ENCODE measurements at regions not wholly inside any gene's neighbourhood (a gene's known extent, or its start where the extent isn't known, plus 50 kb on each side); places are given as distances from the start of the nearest gene placed in this dataset.

GRCh38 chr18:44624052-44624451, 56.6 kb upstream of the SETBP1 start:
- DNase-seq (ENCODE audit: insufficient read length, low spot score) (no peak), FAIRE-seq (no peak)
- no peak for TF ChIP-seq CTCF (IDR thresholded peaks at IDR 0.05; ENCODE audit: insufficient read depth, missing control alignments)

GRCh38 chr18:44625386-44625785, 55.3 kb upstream of the SETBP1 start:
- FAIRE-seq (no peak), DNase-seq (ENCODE audit: insufficient read length, low spot score) (no peak)
- TF ChIP-seq CTCF (IDR thresholded peaks at IDR 0.05; ENCODE audit: insufficient read depth, missing control alignments): no peak

- FAIRE-seq (no peak), DNase-seq (ENCODE audit: insufficient read length, low spot score) (no peak)
- no peak for TF ChIP-seq CTCF (IDR thresholded peaks at IDR 0.05; ENCODE audit: insufficient read depth, missing control alignments)
Measured at GRCh38 chr18:44626236-44626635, 54.5 kb upstream of the SETBP1 start.

GRCh38 chr18:44626807-44627206, 53.9 kb upstream of the SETBP1 start:
- no peak for TF ChIP-seq CTCF (IDR thresholded peaks at IDR 0.05; ENCODE audit: insufficient read depth, missing control alignments)
- FAIRE-seq (no peak), DNase-seq (ENCODE audit: insufficient read length, low spot score) (no peak)

- no peak for DNase-seq (ENCODE audit: insufficient read length, low spot score)
- no peak for TF ChIP-seq CTCF (IDR thresholded peaks at IDR 0.05; ENCODE audit: insufficient read depth, missing control alignments)
- FAIRE-seq: no peak
Measured at GRCh38 chr18:44627280-44627679, 53.4 kb upstream of the SETBP1 start.

- no peak for TF ChIP-seq CTCF (IDR thresholded peaks at IDR 0.05; ENCODE audit: insufficient read depth, missing control alignments)
- DNase-seq (ENCODE audit: insufficient read length, low spot score): no peak
- no peak for FAIRE-seq
Measured at GRCh38 chr18:44629406-44629805, 51.3 kb upstream of the SETBP1 start.

- FAIRE-seq: no peak
- no peak for TF ChIP-seq CTCF (IDR thresholded peaks at IDR 0.05; ENCODE audit: insufficient read depth, missing control alignments)
Measured at GRCh38 chr18:44630118-44630517, 50.6 kb upstream of the SETBP1 start.

More at GRCh38 chr18:44630118-44630517, 50.6 kb upstream of the SETBP1 start:
- no peak for DNase-seq (ENCODE audit: insufficient read length, low spot score)

Measured in D721Med (cell line).